ENCODE measurements at regions not wholly inside any gene's neighbourhood (a gene's known extent, or its start where the extent isn't known, plus 50 kb on each side); places are given as distances from the start of the nearest gene placed in this dataset.

DNA sequence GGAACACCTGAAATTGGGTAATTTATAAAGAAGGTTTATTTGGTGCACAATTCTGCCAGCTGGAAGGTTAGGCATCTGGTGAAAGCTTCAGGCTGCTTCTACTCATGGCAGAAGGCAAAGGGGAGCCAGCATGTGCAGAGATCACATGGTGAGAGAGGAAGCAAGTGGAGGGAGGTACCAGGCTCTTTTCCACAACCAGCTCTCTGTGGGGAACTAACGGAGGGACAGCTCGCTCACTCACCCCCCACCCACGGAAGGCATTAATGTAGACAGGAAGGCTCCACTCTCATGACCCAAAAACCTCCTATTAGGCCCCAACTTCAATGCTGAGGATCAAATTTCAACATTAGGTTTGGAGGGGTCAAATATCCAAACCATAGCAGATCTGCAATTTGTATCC lies 75.6 kb upstream of the ARHGAP32 start:
- no peak for DNase-seq
- no peak for TF ChIP-seq GATA1 (IDR thresholded peaks at IDR 0.05; ENCODE audit: low read depth, low read length)
- no peak for TF ChIP-seq POLR2A (IDR thresholded peaks at IDR 0.05; ENCODE audit: low read length)

DNA sequence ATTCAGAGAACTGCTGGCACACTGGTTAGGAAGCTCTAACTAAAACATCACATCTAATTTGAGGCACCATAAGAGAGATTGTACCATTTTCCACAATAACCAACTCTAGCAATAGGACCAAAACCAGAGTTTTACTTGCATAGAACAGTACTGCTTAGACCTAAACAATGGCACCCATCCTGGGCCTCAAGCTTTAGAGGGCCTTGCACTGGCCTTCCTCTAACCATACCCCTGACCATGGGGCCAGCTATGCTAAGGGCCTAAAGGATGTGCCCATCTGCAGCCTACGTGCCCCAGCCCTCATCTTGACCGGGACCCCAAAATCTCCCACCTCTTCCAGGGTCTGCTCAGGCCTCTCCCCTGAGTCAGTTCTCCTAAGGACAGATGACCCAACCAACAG lies 74.4 kb upstream of the ARHGAP32 start:
- no peak for TF ChIP-seq POLR2A (IDR thresholded peaks at IDR 0.05; ENCODE audit: low read length)
- TF ChIP-seq GATA1 (IDR thresholded peaks at IDR 0.05; ENCODE audit: low read depth, low read length): no peak
- no peak for DNase-seq

DNA sequence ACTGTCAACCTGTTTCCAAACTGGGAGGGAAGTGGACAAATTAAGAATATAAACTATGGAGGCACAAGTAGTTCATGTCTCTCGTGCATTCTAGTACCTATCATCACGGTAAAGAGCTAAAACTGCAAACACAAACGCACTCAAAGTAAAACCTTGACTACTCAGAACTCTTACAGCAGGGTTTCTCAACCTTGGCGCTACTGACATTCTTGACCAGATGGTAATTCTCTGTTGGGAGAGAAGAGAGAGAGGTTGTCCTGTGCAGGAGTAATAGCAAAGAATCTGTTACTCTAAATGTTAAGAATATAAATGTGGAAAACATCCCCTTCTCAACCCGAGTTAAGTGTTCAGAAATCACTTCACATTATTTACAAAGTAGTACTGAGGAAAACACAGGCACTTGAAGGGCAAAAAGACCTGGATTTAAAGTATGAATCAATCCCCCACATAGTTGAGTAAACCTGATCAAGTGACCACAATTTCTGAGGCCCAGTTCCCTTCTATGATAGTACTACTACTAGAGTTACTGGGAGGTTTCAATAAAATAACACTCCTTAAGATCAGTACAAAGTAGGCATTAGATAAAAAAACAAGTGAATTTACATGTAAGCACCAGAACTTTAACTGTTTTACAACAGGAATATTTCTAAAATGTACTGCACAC lies 73.1 kb upstream of the ARHGAP32 start:
- no peak for TF ChIP-seq GATA1 (IDR thresholded peaks at IDR 0.05; ENCODE audit: low read depth, low read length)
- no peak for TF ChIP-seq POLR2A (IDR thresholded peaks at IDR 0.05; ENCODE audit: low read length)
- DNase-seq: no peak

DNA sequence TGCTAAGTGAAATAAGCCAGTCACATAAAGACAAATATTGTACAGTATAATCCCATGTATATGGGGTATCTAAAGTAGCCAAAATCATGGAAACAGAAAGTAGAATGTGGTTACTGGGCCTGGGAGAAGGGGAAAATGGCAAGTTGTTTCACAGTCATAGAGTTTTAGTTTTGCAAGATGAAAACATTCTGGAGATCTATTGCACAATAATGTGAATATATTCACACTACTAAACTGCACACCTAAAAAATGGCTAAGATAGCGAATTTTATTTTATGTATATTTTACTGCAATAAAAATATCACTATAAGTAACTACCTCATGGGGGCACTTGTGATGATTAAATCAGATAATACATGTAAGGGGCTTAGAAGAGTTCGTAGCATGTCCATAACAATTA lies 72.0 kb upstream of the ARHGAP32 start:
- no peak for TF ChIP-seq GATA1 (IDR thresholded peaks at IDR 0.05; ENCODE audit: low read depth, low read length)
- no peak for TF ChIP-seq POLR2A (IDR thresholded peaks at IDR 0.05; ENCODE audit: low read length)
- no peak for DNase-seq

DNA sequence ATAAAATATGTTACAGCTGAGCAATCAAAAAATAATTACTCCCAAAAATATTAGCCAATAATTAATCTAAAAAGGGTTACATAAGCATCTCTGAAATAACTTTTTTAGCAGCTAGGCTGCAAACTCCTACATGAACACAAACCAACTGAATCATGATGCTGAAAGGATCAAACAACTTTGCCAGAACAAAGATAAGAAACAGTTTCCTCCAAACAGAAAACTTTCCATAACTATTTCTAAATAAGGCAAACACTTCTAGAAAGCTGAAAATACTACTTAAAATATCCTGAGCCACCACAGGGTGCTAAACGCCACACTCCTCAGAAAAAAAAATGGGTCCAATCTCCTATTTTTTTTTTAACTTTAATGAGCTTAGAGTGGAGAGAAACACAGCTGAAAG lies 68.6 kb upstream of the ARHGAP32 start:
- DNase-seq: no peak
- TF ChIP-seq GATA1 (IDR thresholded peaks at IDR 0.05; ENCODE audit: low read depth, low read length): no peak
- no peak for TF ChIP-seq POLR2A (IDR thresholded peaks at IDR 0.05; ENCODE audit: low read length)

DNA sequence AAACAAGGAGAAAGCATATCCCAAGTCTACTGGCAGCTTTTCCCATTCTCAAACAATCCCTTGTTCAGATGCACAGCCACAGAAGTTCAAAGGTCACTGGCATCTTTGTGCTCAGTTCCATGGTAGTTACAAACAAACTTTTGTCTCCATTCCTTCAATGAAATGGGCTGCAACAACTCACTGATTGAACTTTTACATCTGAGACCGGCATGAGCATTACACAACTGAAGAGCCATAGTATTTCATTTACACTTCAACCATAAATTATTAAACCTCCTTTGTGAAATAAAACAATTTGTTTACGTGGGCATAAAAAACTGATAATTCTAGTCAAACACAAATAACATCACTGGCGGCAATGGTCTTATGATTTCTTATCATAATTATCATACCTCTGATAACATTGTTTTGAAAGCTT lies 67.8 kb upstream of the ARHGAP32 start:
- no peak for TF ChIP-seq GATA1 (IDR thresholded peaks at IDR 0.05; ENCODE audit: low read depth, low read length)
- no peak for TF ChIP-seq POLR2A (IDR thresholded peaks at IDR 0.05; ENCODE audit: low read length)
- DNase-seq: no peak

DNA sequence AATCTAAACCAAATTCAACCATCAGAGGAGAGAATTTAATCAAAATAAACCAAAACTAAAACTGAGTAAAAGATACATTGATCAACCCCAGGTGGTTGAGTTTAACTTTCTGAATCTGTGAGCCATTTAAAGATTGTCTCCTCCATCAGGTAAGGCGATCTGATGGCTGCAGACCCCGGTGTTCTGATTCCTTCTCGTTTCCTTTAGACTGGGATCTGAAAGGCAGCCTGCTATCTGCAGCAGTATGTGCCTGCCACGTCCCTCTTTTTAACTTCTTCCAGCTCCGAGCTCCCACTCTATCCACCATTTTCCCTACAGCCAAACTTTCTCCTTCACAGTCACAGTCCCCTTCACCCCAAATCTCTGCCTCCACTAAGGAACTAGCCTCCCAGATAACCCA lies 66.1 kb upstream of the ARHGAP32 start:
- no peak for TF ChIP-seq POLR2A (IDR thresholded peaks at IDR 0.05; ENCODE audit: low read length)
- no peak for TF ChIP-seq GATA1 (IDR thresholded peaks at IDR 0.05; ENCODE audit: low read depth, low read length)
- no peak for DNase-seq

DNA sequence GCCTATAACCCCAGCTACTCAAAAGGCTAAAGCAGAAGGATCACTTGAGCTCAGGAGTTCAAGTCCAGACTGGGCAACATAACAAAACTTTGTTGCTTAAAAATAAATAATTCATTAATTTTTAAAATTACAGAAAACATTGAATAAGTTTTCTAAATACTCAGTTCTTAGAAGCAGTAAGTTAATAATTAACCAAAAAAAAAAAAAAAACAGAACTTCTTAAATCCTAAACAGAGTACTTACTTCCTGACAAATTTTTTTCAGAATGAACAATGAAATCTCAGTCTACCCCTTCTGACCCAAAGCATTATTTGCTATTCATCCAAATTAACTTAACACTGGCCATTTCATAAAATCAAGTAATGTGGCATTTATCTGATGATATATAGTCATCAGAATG lies 65.4 kb upstream of the ARHGAP32 start:
- DNase-seq: no peak
- TF ChIP-seq POLR2A (IDR thresholded peaks at IDR 0.05; ENCODE audit: low read length) (no peak), GATA1 (IDR thresholded peaks at IDR 0.05; ENCODE audit: low read depth, low read length) (no peak)

DNA sequence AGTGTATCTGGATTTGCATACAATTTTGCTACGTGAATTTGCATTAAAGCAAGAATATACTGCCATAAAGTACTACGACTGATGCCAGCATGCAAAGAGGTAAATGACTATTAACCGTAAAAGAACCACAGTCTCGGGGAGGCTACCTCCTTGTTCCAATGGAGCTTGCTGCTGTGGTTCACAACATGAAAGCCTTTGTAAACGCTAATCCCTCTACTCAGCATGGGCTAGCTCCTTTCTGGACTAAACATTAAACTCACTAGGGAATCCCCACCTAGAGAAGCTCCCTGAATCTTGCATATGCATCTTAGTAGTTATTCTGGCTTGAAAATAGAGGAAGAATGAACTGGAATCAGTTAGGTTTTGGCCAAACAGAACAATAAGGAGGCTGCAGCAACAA lies 60.5 kb upstream of the ARHGAP32 start:
- TF ChIP-seq GATA1 (IDR thresholded peaks at IDR 0.05; ENCODE audit: low read depth, low read length) (no peak), POLR2A (IDR thresholded peaks at IDR 0.05; ENCODE audit: low read length) (no peak)
- no peak for DNase-seq

DNA sequence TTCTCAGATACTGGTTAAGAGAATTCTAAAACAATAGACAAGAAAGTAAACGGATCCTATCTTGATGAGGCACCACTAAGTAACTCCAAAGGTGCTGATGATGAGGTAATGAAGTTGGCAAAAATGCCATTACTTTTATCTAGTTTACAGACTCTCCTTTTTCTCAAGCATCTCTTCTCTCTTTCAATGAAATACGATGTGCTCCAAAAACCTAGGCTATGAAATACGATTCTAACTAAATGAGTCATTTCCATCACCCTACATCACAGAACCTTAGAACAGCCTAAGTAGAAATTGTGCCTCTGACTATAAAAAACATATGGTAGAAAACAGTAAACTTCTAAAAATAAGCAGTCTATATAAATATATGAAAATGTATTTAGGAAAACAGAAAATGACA lies 58.9 kb upstream of the ARHGAP32 start:
- TF ChIP-seq GATA1 (IDR thresholded peaks at IDR 0.05; ENCODE audit: low read depth, low read length) (no peak), POLR2A (IDR thresholded peaks at IDR 0.05; ENCODE audit: low read length) (no peak)
- no peak for DNase-seq

DNA sequence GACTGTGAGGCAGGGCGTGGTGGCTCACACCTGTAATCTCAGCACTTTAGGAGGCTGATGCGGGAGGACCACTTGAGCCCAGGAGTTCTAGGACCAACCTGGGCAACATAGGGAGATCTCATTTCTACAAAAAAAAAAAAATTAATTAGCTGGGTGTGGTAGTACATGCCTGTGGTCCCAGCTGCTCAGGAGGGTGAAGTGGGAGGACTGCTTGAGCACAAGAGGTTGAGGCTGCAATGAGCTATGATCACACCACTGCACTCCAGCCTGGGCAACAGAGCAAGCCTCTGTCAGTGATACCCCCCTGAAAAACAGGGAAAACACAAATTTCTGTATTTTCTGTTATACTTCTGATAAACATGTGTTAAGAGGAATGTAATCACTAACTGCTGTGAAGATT lies 57.8 kb upstream of the ARHGAP32 start:
- DNase-seq: no peak
- TF ChIP-seq GATA1 (IDR thresholded peaks at IDR 0.05; ENCODE audit: low read depth, low read length): no peak
- TF ChIP-seq POLR2A (IDR thresholded peaks at IDR 0.05; ENCODE audit: low read length): no peak

DNA sequence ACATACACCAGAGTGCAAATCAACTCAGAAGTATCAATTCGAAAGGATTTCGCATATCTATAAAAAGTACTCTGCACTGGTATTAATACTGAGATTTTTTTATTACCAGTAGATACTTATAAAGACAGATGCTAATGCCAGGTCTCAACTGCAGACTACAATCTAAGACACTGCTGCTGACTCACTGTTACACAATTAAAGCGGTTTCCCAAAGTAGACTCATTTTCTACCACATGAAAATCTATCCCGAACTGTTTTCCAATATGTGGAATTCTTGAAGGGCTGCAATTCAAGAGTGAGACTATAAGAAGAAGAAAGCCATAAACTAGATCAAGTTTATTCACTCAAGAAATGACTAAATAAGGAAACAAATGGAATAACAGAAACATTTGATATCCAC lies 57.2 kb upstream of the ARHGAP32 start:
- TF ChIP-seq GATA1 (IDR thresholded peaks at IDR 0.05; ENCODE audit: low read depth, low read length): no peak
- TF ChIP-seq POLR2A (IDR thresholded peaks at IDR 0.05; ENCODE audit: low read length): no peak
- no peak for DNase-seq

DNA sequence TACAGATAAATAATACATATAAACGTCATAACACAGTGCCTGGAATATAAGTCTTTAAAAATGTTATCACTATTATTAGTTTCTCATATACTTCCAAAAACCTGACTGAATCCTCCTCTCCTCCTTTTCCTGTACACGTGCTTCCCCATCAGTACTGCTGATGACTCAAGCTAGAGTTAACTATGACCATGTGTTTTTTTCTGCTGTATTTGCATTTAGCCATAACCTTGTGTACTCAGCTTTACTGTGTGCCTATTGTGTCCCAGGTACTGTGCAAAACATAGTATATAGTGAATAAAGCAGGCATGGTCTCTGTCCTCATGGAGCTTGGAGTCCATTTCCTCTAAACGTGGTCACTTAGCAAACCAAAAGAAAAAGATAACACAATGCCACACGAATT lies 56.5 kb upstream of the ARHGAP32 start:
- TF ChIP-seq GATA1 (IDR thresholded peaks at IDR 0.05; ENCODE audit: low read depth, low read length): no peak
- no peak for DNase-seq

DNA sequence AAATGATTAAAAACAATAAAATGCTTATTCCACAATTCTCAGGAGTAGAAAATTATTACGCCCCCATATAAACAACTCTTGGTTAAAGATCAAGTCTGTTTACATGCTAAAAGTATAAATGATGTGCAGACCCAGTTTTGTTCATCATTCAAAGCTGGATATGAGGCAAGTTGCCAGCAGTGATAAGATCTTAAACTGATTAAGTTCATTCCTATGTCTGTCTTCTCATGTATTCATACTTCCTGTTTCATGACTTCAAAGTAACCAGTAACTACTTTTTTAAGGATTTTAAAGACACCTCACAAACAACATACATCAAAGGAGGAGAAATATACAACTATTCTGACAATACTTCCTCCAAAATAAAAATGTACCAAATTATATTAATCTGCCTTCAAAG lies 55.0 kb upstream of the ARHGAP32 start:
- TF ChIP-seq POLR2A (IDR thresholded peaks at IDR 0.05; ENCODE audit: low read length): no peak
- no peak for TF ChIP-seq GATA1 (IDR thresholded peaks at IDR 0.05; ENCODE audit: low read depth, low read length)
- peak in 1 of 2 experiments; percentile 1 for DNase-seq

DNA sequence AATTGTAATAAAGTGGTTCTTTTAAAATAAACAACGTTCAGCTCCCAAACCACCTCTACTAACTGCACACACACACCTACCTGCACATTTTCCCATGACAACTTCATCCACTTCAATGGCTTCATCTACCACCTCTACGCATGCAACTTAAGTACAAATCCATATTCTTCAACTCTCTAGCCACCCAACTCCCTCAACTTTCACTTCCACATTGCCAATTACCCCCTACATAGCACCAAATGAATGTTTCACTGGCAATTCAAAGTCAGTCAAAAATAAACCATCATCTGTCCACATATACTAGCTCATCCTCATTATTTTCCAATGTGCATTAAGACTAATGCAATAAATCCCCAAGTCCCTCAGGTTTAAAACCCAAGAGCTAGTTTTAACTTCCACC lies 50.7 kb upstream of the ARHGAP32 start:
- DNase-seq: no peak
- TF ChIP-seq GATA1 (IDR thresholded peaks at IDR 0.05; ENCODE audit: low read depth, low read length) (no peak), POLR2A (IDR thresholded peaks at IDR 0.05; ENCODE audit: low read length) (no peak)

Data from erythroblast (primary cell).